GM12878 (cell line): ENCODE measurements at regions not wholly inside any gene's neighbourhood (a gene's known extent, or its start where the extent isn't known, plus 50 kb on each side); places are given as distances from the start of the nearest gene placed in this dataset.

Source experiments
- ASH2L ChIP-seq: fragments of 300-600, 200-600 bp; sonication (generic); IDR thresholded peaks from 2 replicates; pipeline ENCODE4 v1.6.1; 2017; ENCODE audit warnings: low read depth, mild to moderate bottlenecking, borderline replicate concordance
- KDM1A ChIP-seq: fragments of 200-600 bp; sonication (generic); IDR thresholded peaks from 2 replicates; pipeline ENCODE4 v1.6.1; 2016; ENCODE audit warnings: borderline replicate concordance
- POLR2A ChIP-seq: IDR thresholded peaks from 2 replicates; pipeline ENCODE4 v1.6.1; 2011; ENCODE audit warnings: low read depth, mild to moderate bottlenecking, low read length
- POLR2AphosphoS5 ChIP-seq: IDR thresholded peaks from 2 replicates; pipeline ENCODE4 v1.6.1; 2011; ENCODE audit warnings: mild to moderate bottlenecking, low read length, inconsistent platforms
- RFX5 ChIP-seq: IDR thresholded peaks from 2 replicates; pipeline ENCODE4 v1.6.1; 2011; ENCODE audit warnings: low read depth, low read length, improper control_type of control experiment
- YY1 ChIP-seq: IDR thresholded peaks from 2 replicates; pipeline ENCODE4 v1.6.1; 2011; ENCODE audit warnings: low read depth, mild to moderate bottlenecking, low read length
- TF ChIP-seq, protein P1 (sequence below), 3 experiments: IDR thresholded peaks in 2 of 3; conservative IDR thresholded peaks in 1 of 3; 2 replicates each; pipeline ENCODE4 v1.5.1; 2011; ENCODE audit warnings: low read depth in 3 of 3, low read length in 3 of 3, mild to moderate bottlenecking in 3 of 3, control low read depth in 2 of 3, moderate library complexity in 2 of 3, inconsistent platforms in 1 of 3, mixed read lengths in 1 of 3; ENCODE audit not compliant: control insufficient read depth in 2 of 3, insufficient read depth in 1 of 3; ENCODE audit errors: extremely low read depth in 1 of 3
- TF ChIP-seq, protein P2 (sequence below): IDR thresholded peaks from 2 replicates; pipeline ENCODE4 v1.6.1; 2012; ENCODE audit warnings: low read depth, low read length, improper control_type of control experiment
- TF ChIP-seq, protein P3 (sequence below): IDR thresholded peaks from 2 replicates; pipeline ENCODE4 v1.6.1; 2011; ENCODE audit warnings: low read depth, mild to moderate bottlenecking, low read length, moderate library complexity, borderline replicate concordance; ENCODE audit errors: extremely low read depth

DNA sequence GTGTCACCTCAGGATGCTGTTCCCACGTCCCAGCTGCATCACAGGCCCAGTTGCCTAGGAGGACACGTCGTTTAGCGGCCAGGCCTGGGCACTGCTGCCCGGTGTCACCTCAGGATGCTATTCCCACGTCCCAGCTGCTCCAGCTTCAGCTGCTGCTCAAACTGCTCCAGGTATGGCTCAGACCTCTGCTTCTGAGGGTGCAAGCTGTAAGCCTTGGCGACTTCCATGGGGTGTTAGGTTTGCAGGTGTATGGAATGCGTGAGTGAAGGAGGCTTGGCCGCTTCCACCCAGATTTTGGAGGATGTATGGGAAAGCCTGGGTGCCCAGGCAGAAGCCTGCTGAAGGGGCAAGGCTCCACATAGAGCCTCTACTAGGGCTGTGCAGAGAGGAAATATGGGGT is 205.3 kb upstream of the B3GAT1 start:
- TF ChIP-seq KDM1A (no peak), POLR2A (no peak), POLR2AphosphoS5 (no peak), RFX5 (no peak), YY1 (no peak), ASH2L (no peak)
- TF ChIP-seq, protein P1, sequence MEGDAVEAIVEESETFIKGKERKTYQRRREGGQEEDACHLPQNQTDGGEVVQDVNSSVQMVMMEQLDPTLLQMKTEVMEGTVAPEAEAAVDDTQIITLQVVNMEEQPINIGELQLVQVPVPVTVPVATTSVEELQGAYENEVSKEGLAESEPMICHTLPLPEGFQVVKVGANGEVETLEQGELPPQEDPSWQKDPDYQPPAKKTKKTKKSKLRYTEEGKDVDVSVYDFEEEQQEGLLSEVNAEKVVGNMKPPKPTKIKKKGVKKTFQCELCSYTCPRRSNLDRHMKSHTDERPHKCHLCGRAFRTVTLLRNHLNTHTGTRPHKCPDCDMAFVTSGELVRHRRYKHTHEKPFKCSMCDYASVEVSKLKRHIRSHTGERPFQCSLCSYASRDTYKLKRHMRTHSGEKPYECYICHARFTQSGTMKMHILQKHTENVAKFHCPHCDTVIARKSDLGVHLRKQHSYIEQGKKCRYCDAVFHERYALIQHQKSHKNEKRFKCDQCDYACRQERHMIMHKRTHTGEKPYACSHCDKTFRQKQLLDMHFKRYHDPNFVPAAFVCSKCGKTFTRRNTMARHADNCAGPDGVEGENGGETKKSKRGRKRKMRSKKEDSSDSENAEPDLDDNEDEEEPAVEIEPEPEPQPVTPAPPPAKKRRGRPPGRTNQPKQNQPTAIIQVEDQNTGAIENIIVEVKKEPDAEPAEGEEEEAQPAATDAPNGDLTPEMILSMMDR (IDR thresholded peaks at IDR 0.05 in 2 of 3, conservative IDR thresholded peaks at IDR 0.05 in 1 of 3; ENCODE audit: control insufficient read depth in 2 of 3, extremely low read depth in 1 of 3, insufficient read depth in 1 of 3, low read depth in 3 of 3, low read length in 3 of 3), result no peak
- TF ChIP-seq, protein P2, sequence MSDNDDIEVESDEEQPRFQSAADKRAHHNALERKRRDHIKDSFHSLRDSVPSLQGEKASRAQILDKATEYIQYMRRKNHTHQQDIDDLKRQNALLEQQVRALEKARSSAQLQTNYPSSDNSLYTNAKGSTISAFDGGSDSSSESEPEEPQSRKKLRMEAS, result no peak
- TF ChIP-seq, protein P3, sequence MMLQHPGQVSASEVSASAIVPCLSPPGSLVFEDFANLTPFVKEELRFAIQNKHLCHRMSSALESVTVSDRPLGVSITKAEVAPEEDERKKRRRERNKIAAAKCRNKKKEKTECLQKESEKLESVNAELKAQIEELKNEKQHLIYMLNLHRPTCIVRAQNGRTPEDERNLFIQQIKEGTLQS, result no peak
